OCI-LY7 (cell line): ENCODE measurements at regions not wholly inside any gene's neighbourhood (a gene's known extent, or its start where the extent isn't known, plus 50 kb on each side); places are given as distances from the start of the nearest gene placed in this dataset.

Source experiments
- BruUV-seq: library from RNA; stranded (reverse); fragments of 400-500 nt; replicated peaks from 2 replicates; lab custom pipeline; 2021; lab: Mats Ljungman, UMichigan
- CTCF ChIA-PET: fragments of 300-600 bp; sonication (Branson Sonifier 250); formaldehyde crosslinking; loops from one replicate; lab custom pipeline; 2022; ENCODE audit warnings: antibody characterized with exemption; ENCODE audit not compliant: unreplicated experiment; lab: Charles Lee
- POLR2A ChIA-PET: fragments of 300-600 bp; sonication (Branson Sonifier 250); formaldehyde crosslinking; loops from one replicate; lab custom pipeline; 2022; ENCODE audit warnings: antibody characterized with exemption; lab: Charles Lee
- DNase-seq: peaks from one replicate; pipeline ENCODE4 v3.0.0-alpha.2; 2015; ENCODE audit warnings: low spot score
- H2AFZ ChIP-seq: fragments of 200-600 bp; sonication (generic), shearing (Covaris generic); 2 replicates; pipeline ENCODE4 v1.6.1; 2014; ENCODE audit warnings: mild to moderate bottlenecking, antibody characterized with exemption, low read length, moderate library complexity
- H3K27ac ChIP-seq: fragments of 200-600 bp; sonication (generic); 2 replicates; pipeline ENCODE4 v1.5.1; 2014; ENCODE audit warnings: mixed run types, low read depth, mild to moderate bottlenecking, moderate library complexity, low read length, inconsistent platforms; ENCODE audit not compliant: poor library complexity, severe bottlenecking
- H3K36me3 ChIP-seq: fragments of 200-600 bp; sonication (generic); 2 replicates; pipeline ENCODE4 v1.6.1; 2014; ENCODE audit warnings: mild to moderate bottlenecking, antibody characterized with exemption, low read length, moderate library complexity, mixed read lengths; ENCODE audit not compliant: insufficient read depth
- H3K4me1 ChIP-seq: fragments of 200-600 bp; sonication (generic); 2 replicates; pipeline ENCODE4 v1.5.1; 2014; ENCODE audit warnings: mild to moderate bottlenecking, low read length; ENCODE audit not compliant: insufficient read depth, poor library complexity, severe bottlenecking
- H3K4me2 ChIP-seq: fragments of 200-600 bp; sonication (generic); 2 replicates; pipeline ENCODE4 v1.6.1; 2014; ENCODE audit warnings: mild to moderate bottlenecking, low read length
- H3K4me3 ChIP-seq: fragments of 200-600 bp; sonication (generic); 2 replicates; pipeline ENCODE4 v1.5.1; 2014; ENCODE audit warnings: mild to moderate bottlenecking, low read depth, low read length; ENCODE audit not compliant: poor library complexity, severe bottlenecking
- H3K79me2 ChIP-seq: fragments of 200-600 bp; sonication (generic); 2 replicates; pipeline ENCODE4 v1.6.1; 2016; ENCODE audit warnings: low read depth, mild to moderate bottlenecking, low read length, moderate library complexity, mixed read lengths; ENCODE audit not compliant: insufficient read depth
- H3K9me2 ChIP-seq: fragments of 200-600 bp; sonication (generic); 2 replicates; pipeline ENCODE4 v1.6.1; 2016; ENCODE audit warnings: mild to moderate bottlenecking, low read length, mixed read lengths; ENCODE audit not compliant: insufficient read depth
- H3K9me3 ChIP-seq: fragments of 200-600 bp; sonication (generic); 2 replicates; pipeline ENCODE4 v1.6.1; 2014; ENCODE audit warnings: mild to moderate bottlenecking, mixed run types, low read length, mixed read lengths
- H4K20me1 ChIP-seq: fragments of 200-600 bp; sonication (generic); 2 replicates; pipeline ENCODE4 v1.6.1; 2014; ENCODE audit warnings: mild to moderate bottlenecking, antibody characterized with exemption, low read length, moderate library complexity, mixed read lengths; ENCODE audit not compliant: insufficient read depth
- EZH2phosphoT487 ChIP-seq: fragments of 200-600 bp; sonication (generic); IDR thresholded peaks from 2 replicates; pipeline ENCODE4 v1.6.1; 2018; ENCODE audit warnings: low read depth, borderline replicate concordance, mild to moderate bottlenecking, mixed run types, antibody characterized with exemption, low read length, moderate library complexity, mixed read lengths
- intact Hi-C: fragments of 100-400 bp; cut with micrococcal nuclease; formaldehyde crosslinking; loops from one replicate; pipeline ENCODE4 v1.10.0; 2022; ENCODE audit not compliant: unreplicated experiment
- TF ChIP-seq, protein P1 (sequence below): fragments of 200-600 bp; sonication (generic); conservative IDR thresholded peaks from 2 replicates; pipeline ENCODE4 v1.5.1; 2014; ENCODE audit warnings: mild to moderate bottlenecking, antibody characterized with exemption, low read length, moderate library complexity, mixed read lengths

GRCh38 chr3:65268426-65268825, 580.6 kb upstream of the ADAMTS9 start:
- no TSS peak for BruUV-seq
- ChIA-PET POLR2A (no interaction called here), CTCF (no interaction called here)
- intact Hi-C loops = no loop called here
- H4K20me1 ChIP-seq = no peaks in the 10 kb centered on the region
- no peaks in the 10 kb centered on the region for H3K9me3 ChIP-seq
- H3K27ac ChIP-seq = no peak overlapping the region
- H3K4me2 ChIP-seq = no peak overlapping the region
- no peaks in the 10 kb centered on the region for H3K79me2 ChIP-seq
- no peak for DNase-seq
- no peaks in the 10 kb centered on the region for H3K4me1 ChIP-seq
- no peak for TF ChIP-seq EZH2phosphoT487
- TF ChIP-seq, protein P1, sequence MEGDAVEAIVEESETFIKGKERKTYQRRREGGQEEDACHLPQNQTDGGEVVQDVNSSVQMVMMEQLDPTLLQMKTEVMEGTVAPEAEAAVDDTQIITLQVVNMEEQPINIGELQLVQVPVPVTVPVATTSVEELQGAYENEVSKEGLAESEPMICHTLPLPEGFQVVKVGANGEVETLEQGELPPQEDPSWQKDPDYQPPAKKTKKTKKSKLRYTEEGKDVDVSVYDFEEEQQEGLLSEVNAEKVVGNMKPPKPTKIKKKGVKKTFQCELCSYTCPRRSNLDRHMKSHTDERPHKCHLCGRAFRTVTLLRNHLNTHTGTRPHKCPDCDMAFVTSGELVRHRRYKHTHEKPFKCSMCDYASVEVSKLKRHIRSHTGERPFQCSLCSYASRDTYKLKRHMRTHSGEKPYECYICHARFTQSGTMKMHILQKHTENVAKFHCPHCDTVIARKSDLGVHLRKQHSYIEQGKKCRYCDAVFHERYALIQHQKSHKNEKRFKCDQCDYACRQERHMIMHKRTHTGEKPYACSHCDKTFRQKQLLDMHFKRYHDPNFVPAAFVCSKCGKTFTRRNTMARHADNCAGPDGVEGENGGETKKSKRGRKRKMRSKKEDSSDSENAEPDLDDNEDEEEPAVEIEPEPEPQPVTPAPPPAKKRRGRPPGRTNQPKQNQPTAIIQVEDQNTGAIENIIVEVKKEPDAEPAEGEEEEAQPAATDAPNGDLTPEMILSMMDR = no peak
- no peaks in the 10 kb centered on the region for H3K36me3 ChIP-seq
- H3K4me3 ChIP-seq = no peak overlapping the region
- H3K9me2 ChIP-seq = no peaks in the 10 kb centered on the region
- no peak overlapping the region for H2AFZ ChIP-seq

GRCh38 chr3:65265942-65266590, 578.3 kb upstream of the ADAMTS9 start:
- BruUV-seq = no TSS peak
- POLR2A ChIA-PET = no interaction called here
- no peaks in the 10 kb centered on the region for H3K9me3 ChIP-seq
- no peak overlapping the region for H2AFZ ChIP-seq
- no peak overlapping the region for H3K4me3 ChIP-seq
- TF ChIP-seq, protein P1 = no peak
- no peak for TF ChIP-seq EZH2phosphoT487
- CTCF ChIA-PET = no interaction called here
- H3K9me2 ChIP-seq = no peaks in the 10 kb centered on the region
- H4K20me1 ChIP-seq = no peaks in the 10 kb centered on the region
- no peaks in the 10 kb centered on the region for H3K79me2 ChIP-seq
- intact Hi-C loops = no loop called here
- DNase-seq = no peak
- H3K4me1 ChIP-seq = no peaks in the 10 kb centered on the region
- H3K27ac ChIP-seq = no peak overlapping the region
- H3K4me2 ChIP-seq = no peak overlapping the region
- no peaks in the 10 kb centered on the region for H3K36me3 ChIP-seq

GRCh38 chr3:65265511-65265910, 577.7 kb upstream of the ADAMTS9 start:
- no peaks in the 10 kb centered on the region for H3K4me1 ChIP-seq
- H2AFZ ChIP-seq = no peak overlapping the region
- no peaks in the 10 kb centered on the region for H3K9me2 ChIP-seq
- intact Hi-C loops = no loop called here
- no peak overlapping the region for H3K27ac ChIP-seq
- ChIA-PET CTCF (no interaction called here), POLR2A (interaction anchor here (0.6 kb wide), 1 partner anchor 19 kb away, joined by 5 read pairs; no protein-coding TSS in a partner anchor)
- H3K79me2 ChIP-seq = no peaks in the 10 kb centered on the region
- no peaks in the 10 kb centered on the region for H4K20me1 ChIP-seq
- no peak overlapping the region for H3K4me2 ChIP-seq
- H3K9me3 ChIP-seq = no peaks in the 10 kb centered on the region
- no peak for DNase-seq
- no peak overlapping the region for H3K4me3 ChIP-seq
- no peaks in the 10 kb centered on the region for H3K36me3 ChIP-seq
- BruUV-seq = no TSS peak
- TF ChIP-seq, protein P1 = no peak
- TF ChIP-seq EZH2phosphoT487 = no peak
